ENCODE measurements at regions not wholly inside any gene's neighbourhood (a gene's known extent, or its start where the extent isn't known, plus 50 kb on each side); places are given as distances from the start of the nearest gene placed in this dataset.

DNA sequence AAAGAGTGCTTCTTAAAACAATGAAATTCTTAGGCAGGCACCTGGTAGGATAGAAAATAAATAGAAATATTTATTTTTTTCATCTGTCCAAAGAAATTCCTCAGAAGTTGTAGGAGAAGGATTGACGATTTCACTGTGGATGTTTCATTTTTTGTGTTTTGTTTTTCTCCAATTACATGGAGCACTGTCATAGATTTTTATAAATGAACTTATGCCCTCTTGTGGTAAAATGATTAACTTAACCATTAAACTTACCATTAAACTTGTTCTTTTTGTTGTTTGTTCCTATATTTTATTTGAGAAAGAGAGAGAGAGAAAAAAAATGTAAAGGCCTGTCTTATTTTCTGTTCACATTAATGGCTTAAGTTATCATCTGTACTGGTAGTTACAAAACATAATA, 339.2 kb downstream of the PRR16 start:
- H3K27me3 ChIP-seq (ENCODE audit: low read depth), result no peaks in the 10 kb centered on the region
- H3K9me3 ChIP-seq (replicated peaks), result no peaks in the 10 kb centered on the region
- H3K4me1 ChIP-seq, result no peaks in the 10 kb centered on the region
- intact Hi-C loops (cut with micrococcal nuclease), result loop anchor here (5.0 kb wide), 1 partner anchor 861 kb away; no protein-coding TSS in a partner anchor
- TF ChIP-seq, protein P1, sequence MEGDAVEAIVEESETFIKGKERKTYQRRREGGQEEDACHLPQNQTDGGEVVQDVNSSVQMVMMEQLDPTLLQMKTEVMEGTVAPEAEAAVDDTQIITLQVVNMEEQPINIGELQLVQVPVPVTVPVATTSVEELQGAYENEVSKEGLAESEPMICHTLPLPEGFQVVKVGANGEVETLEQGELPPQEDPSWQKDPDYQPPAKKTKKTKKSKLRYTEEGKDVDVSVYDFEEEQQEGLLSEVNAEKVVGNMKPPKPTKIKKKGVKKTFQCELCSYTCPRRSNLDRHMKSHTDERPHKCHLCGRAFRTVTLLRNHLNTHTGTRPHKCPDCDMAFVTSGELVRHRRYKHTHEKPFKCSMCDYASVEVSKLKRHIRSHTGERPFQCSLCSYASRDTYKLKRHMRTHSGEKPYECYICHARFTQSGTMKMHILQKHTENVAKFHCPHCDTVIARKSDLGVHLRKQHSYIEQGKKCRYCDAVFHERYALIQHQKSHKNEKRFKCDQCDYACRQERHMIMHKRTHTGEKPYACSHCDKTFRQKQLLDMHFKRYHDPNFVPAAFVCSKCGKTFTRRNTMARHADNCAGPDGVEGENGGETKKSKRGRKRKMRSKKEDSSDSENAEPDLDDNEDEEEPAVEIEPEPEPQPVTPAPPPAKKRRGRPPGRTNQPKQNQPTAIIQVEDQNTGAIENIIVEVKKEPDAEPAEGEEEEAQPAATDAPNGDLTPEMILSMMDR (IDR thresholded peaks at IDR 0.05; ENCODE audit: borderline replicate concordance), result peak; percentile 42
- H3K27ac ChIP-seq (replicated peaks), result no peak overlapping the region
- no peak for DNase-seq
- H3K4me3 ChIP-seq, result no peak overlapping the region
- no peaks in the 10 kb centered on the region for H3K36me3 ChIP-seq

DNA sequence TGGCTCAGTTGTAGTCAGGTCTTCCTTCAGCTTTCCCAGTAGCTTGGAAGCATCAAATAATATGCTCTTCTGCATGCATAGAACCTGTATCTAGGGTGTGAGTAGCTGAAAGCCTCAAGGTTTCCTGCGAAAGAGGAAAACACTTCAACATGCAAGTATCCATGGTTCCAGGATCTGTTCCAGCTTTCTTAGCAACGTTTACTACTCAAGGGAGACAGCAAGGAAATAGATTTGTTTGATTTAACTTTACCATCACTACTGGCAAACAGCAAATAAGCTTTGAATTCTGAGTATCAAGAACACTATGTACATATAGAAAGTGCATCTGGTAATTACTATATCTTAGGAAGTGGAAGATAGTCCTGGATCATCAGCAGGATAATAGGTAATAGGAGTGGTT, 341.0 kb downstream of the PRR16 start:
- intact Hi-C loops (cut with micrococcal nuclease), result no loop called here
- TF ChIP-seq, protein P1 (IDR thresholded peaks at IDR 0.05; ENCODE audit: borderline replicate concordance), result no peak
- Histone ChIP-seq H3K4me3 (no peak overlapping the region), H3K27ac (replicated peaks) (no peak overlapping the region), H3K36me3 (no peaks in the 10 kb centered on the region), H3K9me3 (replicated peaks) (no peaks in the 10 kb centered on the region), H3K27me3 (ENCODE audit: low read depth) (no peaks in the 10 kb centered on the region), H3K4me1 (no peaks in the 10 kb centered on the region)
- DNase-seq, result no peak

DNA sequence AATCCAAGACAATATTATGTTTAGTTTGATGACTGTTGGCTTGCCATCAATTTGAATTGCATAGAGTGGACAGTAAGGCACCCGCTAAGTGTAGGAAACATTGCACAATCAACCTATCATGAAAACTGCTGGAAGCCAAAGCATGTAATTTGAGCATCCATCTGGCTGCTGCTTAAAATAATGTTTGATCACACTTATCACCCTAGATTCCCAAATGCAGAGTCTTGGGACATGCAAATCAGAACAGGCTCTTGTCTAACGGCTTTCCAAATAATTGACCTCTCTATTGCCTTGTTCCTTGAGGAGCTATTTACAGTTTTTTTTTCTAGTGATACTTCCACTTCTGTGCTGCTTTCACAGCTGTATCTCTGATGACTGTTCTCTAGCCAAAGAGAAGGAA, 342.1 kb downstream of the PRR16 start:
- Histone ChIP-seq H3K4me3 (no peak overlapping the region), H3K27me3 (ENCODE audit: low read depth) (no peaks in the 10 kb centered on the region), H3K27ac (replicated peaks) (no peak overlapping the region), H3K36me3 (no peaks in the 10 kb centered on the region), H3K9me3 (replicated peaks) (no peaks in the 10 kb centered on the region), H3K4me1 (no peaks in the 10 kb centered on the region)
- no peak for DNase-seq
- intact Hi-C loops (cut with micrococcal nuclease), result no loop called here
- TF ChIP-seq, protein P1 (IDR thresholded peaks at IDR 0.05; ENCODE audit: borderline replicate concordance), result no peak

DNA sequence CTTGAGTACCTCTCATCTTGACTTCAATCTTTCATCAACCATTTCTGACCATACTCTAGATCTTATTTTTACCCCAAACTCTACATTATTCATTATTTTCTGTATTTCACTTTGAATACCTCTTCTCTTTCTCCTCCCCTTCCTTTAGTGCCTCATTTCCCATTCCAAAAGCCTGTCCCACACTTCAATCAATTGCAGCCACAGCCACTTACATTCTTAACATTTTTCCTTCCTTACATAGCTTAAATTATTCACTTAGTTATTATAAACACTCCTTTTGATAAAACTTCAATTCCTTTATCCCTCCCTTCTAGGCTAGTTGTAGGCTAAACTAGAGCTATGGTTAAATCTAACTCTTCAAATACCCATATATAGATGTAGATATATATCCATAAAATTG, 344.0 kb downstream of the PRR16 start:
- no peak overlapping the region for H3K27ac ChIP-seq (replicated peaks)
- intact Hi-C loops (cut with micrococcal nuclease), result no loop called here
- no peak for DNase-seq
- H3K27me3 ChIP-seq (ENCODE audit: low read depth), result no peaks in the 10 kb centered on the region
- H3K36me3 ChIP-seq, result no peaks in the 10 kb centered on the region
- no peak overlapping the region for H3K4me3 ChIP-seq
- TF ChIP-seq, protein P1 (IDR thresholded peaks at IDR 0.05; ENCODE audit: borderline replicate concordance), result no peak
- peaks cover 7% of the 10 kb centered on the region for H3K9me3 ChIP-seq (replicated peaks)
- no peaks in the 10 kb centered on the region for H3K4me1 ChIP-seq

DNA sequence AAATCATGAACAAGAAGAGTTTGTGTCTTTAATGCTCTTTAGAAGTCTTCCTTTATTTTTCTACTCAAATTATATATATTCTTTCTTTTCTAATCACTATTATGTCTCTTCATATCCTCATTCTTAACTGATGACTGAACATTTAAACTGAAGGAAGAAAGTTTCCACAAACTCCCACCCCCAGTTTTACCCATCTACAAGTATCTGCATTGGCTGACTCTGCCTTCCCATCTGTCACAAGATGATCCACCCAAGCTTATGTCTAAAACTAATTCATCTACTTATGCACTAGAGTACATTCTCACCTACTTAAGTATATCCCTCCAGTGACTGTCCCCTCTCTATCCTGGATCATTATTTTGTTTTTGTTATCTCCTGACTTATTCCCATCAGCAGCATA, 344.5 kb downstream of the PRR16 start:
- DNase-seq, result no peak
- Histone ChIP-seq H3K27me3 (ENCODE audit: low read depth) (no peaks in the 10 kb centered on the region), H3K9me3 (replicated peaks) (peaks cover 9% of the 10 kb centered on the region), H3K27ac (replicated peaks) (no peak overlapping the region), H3K36me3 (no peaks in the 10 kb centered on the region), H3K4me1 (no peaks in the 10 kb centered on the region), H3K4me3 (no peak overlapping the region)
- intact Hi-C loops (cut with micrococcal nuclease), result no loop called here
- TF ChIP-seq, protein P1 (IDR thresholded peaks at IDR 0.05; ENCODE audit: borderline replicate concordance), result no peak

DNA sequence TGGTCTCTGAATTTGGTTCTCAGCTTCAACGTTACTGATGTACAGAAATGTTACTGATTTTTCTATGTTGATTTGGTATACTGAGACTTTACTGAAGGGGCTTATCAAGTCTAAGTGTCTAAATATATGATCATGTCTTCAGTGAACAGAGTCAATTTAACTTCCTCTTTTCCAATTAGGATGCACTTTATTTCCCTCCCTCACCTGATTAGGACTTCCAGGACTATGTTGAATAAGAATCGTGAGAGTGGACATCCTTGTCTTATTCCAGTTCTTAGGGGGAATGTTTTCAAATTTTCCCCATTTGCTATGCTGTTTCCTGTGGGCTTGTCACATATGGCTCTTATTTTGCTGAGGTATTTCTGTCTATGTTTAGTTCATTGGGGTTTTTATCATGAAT, 349.5 kb downstream of the PRR16 start:
- intact Hi-C loops (cut with micrococcal nuclease), result no loop called here
- no peak for DNase-seq
- TF ChIP-seq, protein P1 (IDR thresholded peaks at IDR 0.05; ENCODE audit: borderline replicate concordance), result no peak
- Histone ChIP-seq H3K4me1 (no peaks in the 10 kb centered on the region), H3K9me3 (replicated peaks) (peaks cover 9% of the 10 kb centered on the region), H3K27me3 (ENCODE audit: low read depth) (no peaks in the 10 kb centered on the region), H3K27ac (replicated peaks) (no peak overlapping the region), H3K36me3 (no peaks in the 10 kb centered on the region), H3K4me3 (no peak overlapping the region)

All from left ventricle myocardium inferior (tissue), 1 donor.